ENCODE measurements at regions not wholly inside any gene's neighbourhood (a gene's known extent, or its start where the extent isn't known, plus 50 kb on each side); places are given as distances from the start of the nearest gene placed in this dataset.

- TF ChIP-seq, protein P1, sequence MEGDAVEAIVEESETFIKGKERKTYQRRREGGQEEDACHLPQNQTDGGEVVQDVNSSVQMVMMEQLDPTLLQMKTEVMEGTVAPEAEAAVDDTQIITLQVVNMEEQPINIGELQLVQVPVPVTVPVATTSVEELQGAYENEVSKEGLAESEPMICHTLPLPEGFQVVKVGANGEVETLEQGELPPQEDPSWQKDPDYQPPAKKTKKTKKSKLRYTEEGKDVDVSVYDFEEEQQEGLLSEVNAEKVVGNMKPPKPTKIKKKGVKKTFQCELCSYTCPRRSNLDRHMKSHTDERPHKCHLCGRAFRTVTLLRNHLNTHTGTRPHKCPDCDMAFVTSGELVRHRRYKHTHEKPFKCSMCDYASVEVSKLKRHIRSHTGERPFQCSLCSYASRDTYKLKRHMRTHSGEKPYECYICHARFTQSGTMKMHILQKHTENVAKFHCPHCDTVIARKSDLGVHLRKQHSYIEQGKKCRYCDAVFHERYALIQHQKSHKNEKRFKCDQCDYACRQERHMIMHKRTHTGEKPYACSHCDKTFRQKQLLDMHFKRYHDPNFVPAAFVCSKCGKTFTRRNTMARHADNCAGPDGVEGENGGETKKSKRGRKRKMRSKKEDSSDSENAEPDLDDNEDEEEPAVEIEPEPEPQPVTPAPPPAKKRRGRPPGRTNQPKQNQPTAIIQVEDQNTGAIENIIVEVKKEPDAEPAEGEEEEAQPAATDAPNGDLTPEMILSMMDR (IDR thresholded peaks at IDR 0.05): no peak
- no peak for TF ChIP-seq POLR2A (IDR thresholded peaks at IDR 0.05)
These were observed 226.8 kb upstream of the GATB start for GRCh38 chr4:151987606-151988005.
